ENCODE measurements at regions not wholly inside any gene's neighbourhood (a gene's known extent, or its start where the extent isn't known, plus 50 kb on each side); places are given as distances from the start of the nearest gene placed in this dataset.

DNA sequence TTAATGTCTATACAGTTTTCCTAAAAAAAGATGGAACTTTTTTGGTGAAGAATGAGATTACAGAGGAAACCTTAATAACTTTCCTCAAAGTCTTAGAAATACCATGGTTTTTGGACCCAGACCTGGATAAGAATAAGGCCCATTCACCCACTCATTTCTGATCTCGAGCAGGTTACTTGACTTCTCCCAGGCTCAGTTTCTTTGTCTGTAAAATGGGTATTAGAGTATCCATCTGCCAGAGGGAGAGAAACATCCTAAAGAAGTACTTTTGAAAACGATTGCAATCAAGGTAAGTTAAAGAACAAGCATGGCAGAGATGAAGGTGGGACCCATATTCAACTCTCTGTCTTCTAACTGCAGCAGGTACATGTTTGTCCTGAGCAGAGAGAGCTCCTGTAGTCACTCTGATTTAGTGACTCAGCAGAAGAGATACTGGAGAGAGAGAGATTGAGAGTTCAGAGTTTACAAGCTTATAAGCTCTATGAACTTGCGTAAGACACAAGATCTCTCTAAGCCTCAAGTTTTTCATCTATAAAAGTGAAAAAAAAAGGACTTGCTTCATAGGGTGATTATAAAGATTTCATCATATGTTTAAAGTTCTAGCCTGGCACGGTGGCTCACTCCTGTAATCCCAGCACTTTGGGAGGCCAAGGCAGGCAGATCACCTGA lies 379.4 kb upstream of the SGCD start:
- TF ChIP-seq TAF1 (IDR thresholded peaks at IDR 0.05; ENCODE audit: borderline replicate concordance, low read depth, low read length) (no peak), POLR2A (IDR thresholded peaks at IDR 0.05; ENCODE audit: low read depth, low read length) (no peak), POLR2AphosphoS5 (IDR thresholded peaks at IDR 0.05; ENCODE audit: low read depth, low read length) (no peak)

All from GM12892 (cell line).